ENCODE measurements at regions not wholly inside any gene's neighbourhood (a gene's known extent, or its start where the extent isn't known, plus 50 kb on each side); places are given as distances from the start of the nearest gene placed in this dataset.

- 38 to 65% (median 44%) methylated on average over 2 of the region's 2 CpGs for WGBS, 5 donors
- Histone ChIP-seq H3K4me1 (no peaks in the 10 kb centered on the region), H3K4me3 (no peak overlapping the region), H3K9me3 (no peaks in the 10 kb centered on the region), H3K27me3 (replicated peaks in 1 of 7) (peaks cover 0 to 35% (median 0%) of the 10 kb centered on the region in 7 donors), H3K27ac (no peak overlapping the region), H3K36me3 (no peaks in the 10 kb centered on the region)
- intact Hi-C loops (cut with DNase I; ENCODE audit: low total_unique reads) = loop anchor here (10.0 kb wide), 2 partner anchors 809 to 949 kb away; no protein-coding TSS in a partner anchor
- no peak for TF ChIP-seq POLR2AphosphoS5 (IDR thresholded peaks at IDR 0.05)
- no peak for TF ChIP-seq POLR2A (IDR thresholded peaks at IDR 0.05)
- no peak for TF ChIP-seq CTCF (IDR thresholded peaks at IDR 0.05 in 8 of 11, conservative IDR thresholded peaks at IDR 0.05 in 3 of 11)
- DNase-seq = no peak
Measured at GRCh38 chr16:82265809-82266208, 95.8 kb upstream of the MPHOSPH6 start.

GRCh38 chr16:82264756-82265155 lies 94.7 kb upstream of the MPHOSPH6 start:
- intact Hi-C loops (cut with DNase I; ENCODE audit: low total_unique reads) = loop anchor here (10.0 kb wide), 2 partner anchors 810 to 950 kb away; no protein-coding TSS in a partner anchor
- no peak for DNase-seq
- Histone ChIP-seq H3K36me3 (no peaks in the 10 kb centered on the region), H3K27ac (no peak overlapping the region), H3K4me1 (no peaks in the 10 kb centered on the region), H3K4me3 (no peak overlapping the region), H3K27me3 (replicated peaks in 1 of 7) (peaks cover 0 to 32% (median 0%) of the 10 kb centered on the region in 7 donors), H3K9me3 (peaks cover 0 to 3% (median 0%) of the 10 kb centered on the region in 8 donors)
- TF ChIP-seq POLR2AphosphoS5 (IDR thresholded peaks at IDR 0.05) = no peak
- TF ChIP-seq POLR2A (IDR thresholded peaks at IDR 0.05) = no peak
- no peak for TF ChIP-seq CTCF (IDR thresholded peaks at IDR 0.05 in 8 of 11, conservative IDR thresholded peaks at IDR 0.05 in 3 of 11)
- 53 to 62% (median 57%) methylated on average over 7 of the region's 7 CpGs for WGBS, 5 donors

- peaks cover 0 to 32% (median 0%) of the 10 kb centered on the region in 7 donors for H3K27me3 ChIP-seq (replicated peaks in 1 of 7)
- 39 to 48% (median 41%) methylated on average over 10 of the region's 10 CpGs for WGBS, 5 donors
- no peak overlapping the region for H3K27ac ChIP-seq
- DNase-seq = no peak
- H3K4me3 ChIP-seq = no peak overlapping the region
- H3K9me3 ChIP-seq = peaks cover 0 to 3% (median 0%) of the 10 kb centered on the region in 8 donors
- intact Hi-C loops (cut with DNase I; ENCODE audit: low total_unique reads) = loop anchor here (10.0 kb wide), 2 partner anchors 811 to 951 kb away; no protein-coding TSS in a partner anchor
- H3K4me1 ChIP-seq = no peaks in the 10 kb centered on the region
- no peaks in the 10 kb centered on the region for H3K36me3 ChIP-seq
- peak; percentile 33 to 90 (median 83) for TF ChIP-seq CTCF (IDR thresholded peaks at IDR 0.05 in 8 of 11, conservative IDR thresholded peaks at IDR 0.05 in 3 of 11)
- TF ChIP-seq POLR2AphosphoS5 (IDR thresholded peaks at IDR 0.05) = no peak
Measured at GRCh38 chr16:82263521-82264143, 93.6 kb upstream of the MPHOSPH6 start.

- TF ChIP-seq POLR2AphosphoS5 (IDR thresholded peaks at IDR 0.05) (no peak), CTCF (IDR thresholded peaks at IDR 0.05 in 8 of 11, conservative IDR thresholded peaks at IDR 0.05 in 3 of 11) (no peak), POLR2A (IDR thresholded peaks at IDR 0.05) (no peak)
- Histone ChIP-seq H3K9me3 (peaks cover 0 to 3% (median 0%) of the 10 kb centered on the region in 8 donors), H3K4me3 (no peak overlapping the region), H3K36me3 (no peaks in the 10 kb centered on the region), H3K27ac (no peak overlapping the region), H3K4me1 (no peaks in the 10 kb centered on the region), H3K27me3 (replicated peaks in 1 of 7) (peaks cover 0 to 39% (median 0%) of the 10 kb centered on the region in 7 donors)
- WGBS, 5 donors = 74 to 94% (median 87%) methylated on average over 3 of the region's 3 CpGs
- no peak for DNase-seq
- intact Hi-C loops (cut with DNase I; ENCODE audit: low total_unique reads) = loop anchor here (10.0 kb wide), 2 partner anchors 813 to 953 kb away; no protein-coding TSS in a partner anchor
Measured at GRCh38 chr16:82262244-82262643, 92.2 kb upstream of the MPHOSPH6 start.
